Activated CD4-positive, alpha-beta T cell treated with anti-CD3 and anti-CD28 coated beads, Interleukin-2, amount 10 ng/mL, durations not matched to agents 7 days and 5 days (primary cell): ENCODE measurements at regions not wholly inside any gene's neighbourhood (a gene's known extent, or its start where the extent isn't known, plus 50 kb on each side); places are given as distances from the start of the nearest gene placed in this dataset.

ENCODE experiments used
- CTCF ChIA-PET: fragments of 350-600 bp; sonication (Branson Sonifier 250); formaldehyde crosslinking; loops from one replicate; lab custom pipeline; 2021; ENCODE audit warnings: antibody characterized with exemption; lab: Charles Lee
- POLR2A ChIA-PET: fragments of 350-600 bp; sonication (Branson Sonifier 250); formaldehyde crosslinking; loops from one replicate; lab custom pipeline; 2021; ENCODE audit warnings: antibody characterized with exemption; lab: Charles Lee
- DNase-seq: peaks from one replicate; pipeline ENCODE4 v3.0.0-alpha.2; 2020
- H3K27ac Mint-ChIP-seq: one replicate; pipeline ENCODE4 v1.8.0; 2021; ENCODE audit warnings: mild to moderate bottlenecking, moderate library complexity, mixed read lengths
- H3K27me3 Mint-ChIP-seq: one replicate; pipeline ENCODE4 v1.8.0; 2021; ENCODE audit warnings: mixed read lengths
- H3K36me3 Mint-ChIP-seq: one replicate; pipeline ENCODE4 v1.8.0; 2021; ENCODE audit warnings: low read depth, mixed read lengths
- H3K4me1 Mint-ChIP-seq: one replicate; pipeline ENCODE4 v1.8.0; 2021; ENCODE audit warnings: mixed read lengths
- H3K4me3 Mint-ChIP-seq: one replicate; pipeline ENCODE4 v1.8.0; 2021; ENCODE audit warnings: mild to moderate bottlenecking, moderate library complexity, mixed read lengths
- H3K9me3 Mint-ChIP-seq: one replicate; pipeline ENCODE4 v1.8.0; 2021; ENCODE audit warnings: mixed read lengths

GRCh38 chr22:22710719-22711531 is 66.5 kb downstream of the GGTLC2 start:
- no peaks in the 10 kb centered on the region for H3K9me3 Mint-ChIP-seq
- no peaks in the 10 kb centered on the region for H3K36me3 Mint-ChIP-seq
- ChIA-PET CTCF (no interaction called here), POLR2A (no interaction called here)
- peaks cover 4% of the 10 kb centered on the region for H3K27me3 Mint-ChIP-seq
- no peak overlapping the region for H3K4me3 Mint-ChIP-seq
- peak; percentile 79 for DNase-seq
- peaks cover 1% of the 10 kb centered on the region for H3K4me1 Mint-ChIP-seq
- no peak overlapping the region for H3K27ac Mint-ChIP-seq

GRCh38 chr22:22711532-22711913 is 67.1 kb downstream of the GGTLC2 start:
- Mint-ChIP-seq H3K4me1 (peaks cover 1% of the 10 kb centered on the region), H3K4me3 (no peak overlapping the region), H3K27ac (no peak overlapping the region), H3K27me3 (peaks cover 4% of the 10 kb centered on the region), H3K36me3 (no peaks in the 10 kb centered on the region), H3K9me3 (no peaks in the 10 kb centered on the region)
- ChIA-PET POLR2A (no interaction called here), CTCF (no interaction called here)
- DNase-seq, result no peak

- ChIA-PET CTCF (no interaction called here), POLR2A (no interaction called here)
- Mint-ChIP-seq H3K4me3 (no peak overlapping the region), H3K27me3 (peaks cover 4% of the 10 kb centered on the region), H3K4me1 (peaks cover 1% of the 10 kb centered on the region), H3K27ac (no peak overlapping the region), H3K36me3 (no peaks in the 10 kb centered on the region), H3K9me3 (no peaks in the 10 kb centered on the region)
- DNase-seq, result no peak
Measured at GRCh38 chr22:22712092-22712658, 67.8 kb downstream of the GGTLC2 start.

- ChIA-PET CTCF (no interaction called here), POLR2A (no interaction called here)
- Mint-ChIP-seq H3K27me3 (peaks cover 2% of the 10 kb centered on the region), H3K9me3 (no peaks in the 10 kb centered on the region), H3K27ac (no peak overlapping the region), H3K4me3 (no peak overlapping the region), H3K36me3 (no peaks in the 10 kb centered on the region), H3K4me1 (peaks cover 4% of the 10 kb centered on the region)
- no peak for DNase-seq
Measured at GRCh38 chr22:22712666-22713365, 68.4 kb downstream of the GGTLC2 start.

- no peak overlapping the region for H3K27ac Mint-ChIP-seq
- DNase-seq, result no peak
- no peaks in the 10 kb centered on the region for H3K36me3 Mint-ChIP-seq
- ChIA-PET CTCF (no interaction called here), POLR2A (no interaction called here)
- peaks cover 7% of the 10 kb centered on the region for H3K4me1 Mint-ChIP-seq
- peaks cover 2% of the 10 kb centered on the region for H3K27me3 Mint-ChIP-seq
- H3K9me3 Mint-ChIP-seq, result no peaks in the 10 kb centered on the region
- H3K4me3 Mint-ChIP-seq, result no peak overlapping the region
Measured at GRCh38 chr22:22713416-22713815, 69.0 kb downstream of the GGTLC2 start.

GRCh38 chr22:22714600-22715335 is 70.4 kb downstream of the GGTLC2 start:
- Mint-ChIP-seq H3K36me3 (no peaks in the 10 kb centered on the region), H3K4me3 (no peak overlapping the region), H3K27ac (no peak overlapping the region), H3K9me3 (no peaks in the 10 kb centered on the region), H3K4me1 (peaks cover 7% of the 10 kb centered on the region), H3K27me3 (peaks cover 2% of the 10 kb centered on the region)
- ChIA-PET POLR2A (no interaction called here), CTCF (interaction anchor here (0.9 kb wide), 1 partner anchor 13 kb away, joined by 4 read pairs; no protein-coding TSS in a partner anchor)
- DNase-seq, result no peak

- ChIA-PET CTCF (no interaction called here), POLR2A (interaction anchor here (1.1 kb wide), 1 partner anchor 118 kb away, joined by 6 read pairs; no protein-coding TSS in a partner anchor)
- H3K36me3 Mint-ChIP-seq, result no peaks in the 10 kb centered on the region
- no peak overlapping the region for H3K27ac Mint-ChIP-seq
- H3K9me3 Mint-ChIP-seq, result no peaks in the 10 kb centered on the region
- no peak for DNase-seq
- H3K27me3 Mint-ChIP-seq, result peaks cover 2% of the 10 kb centered on the region
- peaks cover 17% of the 10 kb centered on the region for H3K4me1 Mint-ChIP-seq
- H3K4me3 Mint-ChIP-seq, result no peak overlapping the region
Measured at GRCh38 chr22:22716136-22716665, 71.8 kb downstream of the GGTLC2 start.

GRCh38 chr22:22717664-22718063 is 73.2 kb downstream of the GGTLC2 start:
- ChIA-PET POLR2A (no interaction called here), CTCF (no interaction called here)

GRCh38 chr22:22720201-22720723 is 75.8 kb downstream of the GGTLC2 start:
- peak; percentile 39 for DNase-seq
- no peak overlapping the region for H3K4me3 Mint-ChIP-seq
- ChIA-PET CTCF (interaction anchor here (0.5 to 2.0 kb wide), 3 partner anchors 11 to 709 kb away, joined by 4 to 5 read pairs (median 4); no protein-coding TSS in a partner anchor), POLR2A (no interaction called here)
- no peaks in the 10 kb centered on the region for H3K36me3 Mint-ChIP-seq
- H3K27ac Mint-ChIP-seq, result no peak overlapping the region
- H3K9me3 Mint-ChIP-seq, result no peaks in the 10 kb centered on the region
- peaks cover 22% of the 10 kb centered on the region for H3K4me1 Mint-ChIP-seq
- H3K27me3 Mint-ChIP-seq, result peaks cover 7% of the 10 kb centered on the region

More at GRCh38 chr22:22717664-22718063, 73.2 kb downstream of the GGTLC2 start:
- no peak for DNase-seq
- no peaks in the 10 kb centered on the region for H3K36me3 Mint-ChIP-seq
- no peak overlapping the region for H3K4me3 Mint-ChIP-seq
- peaks cover 23% of the 10 kb centered on the region for H3K4me1 Mint-ChIP-seq
- H3K27me3 Mint-ChIP-seq, result peaks cover 2% of the 10 kb centered on the region
- no peaks in the 10 kb centered on the region for H3K9me3 Mint-ChIP-seq
- H3K27ac Mint-ChIP-seq, result no peak overlapping the region

- no peak overlapping the region for H3K27ac Mint-ChIP-seq
- no peak overlapping the region for H3K4me3 Mint-ChIP-seq
Measured at GRCh38 chr22:22720724-22721261, 76.4 kb downstream of the GGTLC2 start.

GRCh38 chr22:22721681-22722354 is 77.4 kb downstream of the GGTLC2 start:
- no peaks in the 10 kb centered on the region for H3K9me3 Mint-ChIP-seq
- peaks cover 9% of the 10 kb centered on the region for H3K27me3 Mint-ChIP-seq
- CTCF ChIA-PET, result interaction anchor here (0.6 to 1.6 kb wide), 2 partner anchors 29 to 31 kb away, joined by 3 to 4 read pairs; no protein-coding TSS in a partner anchor
- no peaks in the 10 kb centered on the region for H3K36me3 Mint-ChIP-seq
- peaks cover 22% of the 10 kb centered on the region for H3K4me1 Mint-ChIP-seq
- DNase-seq, result no peak
- H3K27ac Mint-ChIP-seq, result no peak overlapping the region
- POLR2A ChIA-PET, result no interaction called here
- no peak overlapping the region for H3K4me3 Mint-ChIP-seq

More at GRCh38 chr22:22720724-22721261, 76.4 kb downstream of the GGTLC2 start:
- DNase-seq, result no peak
- no peaks in the 10 kb centered on the region for H3K36me3 Mint-ChIP-seq
- H3K27me3 Mint-ChIP-seq, result peaks cover 7% of the 10 kb centered on the region
- H3K4me1 Mint-ChIP-seq, result peaks cover 22% of the 10 kb centered on the region
- ChIA-PET CTCF (interaction anchor here (0.5 to 1.6 kb wide), 2 partner anchors 32 to 710 kb away, joined by 4 read pairs; no protein-coding TSS in a partner anchor), POLR2A (no interaction called here)
- H3K9me3 Mint-ChIP-seq, result no peaks in the 10 kb centered on the region
